Kidney tubule cell (primary cell): ENCODE measurements at regions not wholly inside any gene's neighbourhood (a gene's known extent, or its start where the extent isn't known, plus 50 kb on each side); places are given as distances from the start of the nearest gene placed in this dataset.
"Not testable (repeated sequence)": the region's sequence is repeated elsewhere in the genome, so short reads cannot be mapped to it uniquely, and the experiment has no call there.

Source experiments
- DNase-seq: peaks from one replicate; pipeline ENCODE4 v3.0.0-alpha.2; 2018; ENCODE audit warnings: low spot score

DNA sequence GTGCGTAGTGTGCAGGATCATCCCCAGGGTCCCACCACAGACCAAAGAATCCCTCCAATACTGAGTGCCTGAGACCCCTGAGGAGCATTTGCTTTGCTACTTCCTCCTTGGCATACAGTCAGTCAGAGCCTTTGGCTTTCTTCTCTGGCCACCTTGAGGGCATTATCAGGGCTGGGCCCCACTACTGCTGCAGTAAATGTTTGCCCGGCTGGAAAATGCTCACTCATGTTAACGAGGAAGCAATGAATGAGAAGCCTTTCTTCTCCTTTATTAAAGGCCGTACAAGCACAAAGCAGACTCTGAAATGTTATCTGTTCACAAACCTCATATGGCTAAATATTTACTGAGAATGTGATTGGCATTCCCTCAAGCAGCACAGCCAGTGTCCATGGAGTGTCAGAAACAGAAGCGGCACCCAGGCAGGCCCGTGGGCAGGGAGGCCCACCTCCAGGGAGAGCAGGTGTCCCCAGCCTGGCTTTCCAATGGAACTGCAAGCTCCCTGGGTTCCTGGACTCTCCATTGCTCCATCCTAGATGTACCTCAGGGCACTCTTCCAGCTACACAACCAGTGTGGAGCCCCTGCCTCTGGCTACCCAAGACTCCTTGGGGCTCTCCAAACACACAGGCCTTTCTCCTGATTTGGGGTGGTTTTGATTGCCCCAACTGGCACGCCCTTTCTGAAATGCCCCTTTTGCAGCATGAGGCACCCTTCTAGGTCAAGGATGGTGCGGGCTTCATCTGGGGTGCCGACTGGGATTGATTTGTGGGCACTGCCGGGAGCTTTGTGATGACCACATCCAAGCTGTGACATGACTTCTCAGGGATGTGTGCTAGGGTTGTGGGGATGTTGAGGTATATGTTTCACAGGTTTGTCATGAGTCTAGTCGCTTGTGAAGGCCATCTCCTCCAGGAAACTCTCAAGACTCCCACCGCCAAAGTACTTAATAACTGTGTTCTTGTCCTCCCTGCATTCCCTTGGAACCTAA lies 195.6 kb downstream of the FAM43A start:
- DNase-seq = no peak

DNA sequence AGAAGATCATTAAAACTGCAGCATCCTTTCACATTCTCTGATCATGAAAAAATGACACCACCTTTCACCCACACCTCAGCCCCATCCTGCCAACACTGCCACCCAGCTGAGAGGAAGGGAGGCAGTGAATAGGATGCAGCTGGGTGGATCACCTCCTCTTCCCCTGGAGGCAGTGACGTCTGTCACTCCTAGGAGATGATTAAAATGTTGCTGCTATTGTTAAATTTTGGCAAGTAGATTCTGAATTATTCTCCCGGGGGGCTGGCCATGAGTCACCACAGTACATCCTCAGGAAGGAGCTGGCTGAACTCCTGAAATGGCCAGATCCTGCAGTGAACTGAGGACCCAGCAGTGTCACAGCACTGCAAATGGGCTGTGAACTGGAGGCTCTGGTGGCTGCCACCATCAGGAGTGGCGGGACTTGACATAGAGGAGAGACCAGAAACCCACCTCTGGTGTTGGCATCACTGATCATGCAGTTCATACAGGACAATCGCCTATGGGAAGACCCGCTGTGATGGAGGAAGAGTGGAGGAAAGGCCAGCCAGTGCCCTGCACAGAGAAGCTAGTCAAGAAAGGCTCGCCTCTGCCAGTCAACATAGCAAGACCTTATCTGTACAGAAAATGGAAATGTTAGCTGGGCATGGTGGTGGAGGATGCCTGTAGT lies 199.1 kb downstream of the FAM43A start:
- DNase-seq = no peak

DNA sequence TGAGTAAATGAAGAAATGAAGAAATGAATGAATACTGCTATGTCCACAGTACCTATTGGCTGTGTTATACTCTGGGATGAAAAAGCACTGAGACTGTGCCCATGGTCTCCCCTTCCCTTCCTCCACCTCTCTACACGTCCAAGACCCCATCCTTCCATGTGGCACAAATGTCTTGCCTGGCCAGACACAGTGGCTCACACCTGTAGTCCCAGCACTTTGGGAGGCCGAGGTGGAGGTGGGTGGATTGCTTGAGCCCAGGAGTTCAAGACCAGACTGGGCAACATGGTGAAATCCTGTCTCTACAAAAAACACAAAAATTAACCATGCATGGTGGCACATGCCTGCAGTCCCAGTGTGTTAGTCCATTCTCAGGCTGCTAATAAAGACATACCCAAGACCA lies 200.1 kb downstream of the FAM43A start:
- no peak for DNase-seq

DNA sequence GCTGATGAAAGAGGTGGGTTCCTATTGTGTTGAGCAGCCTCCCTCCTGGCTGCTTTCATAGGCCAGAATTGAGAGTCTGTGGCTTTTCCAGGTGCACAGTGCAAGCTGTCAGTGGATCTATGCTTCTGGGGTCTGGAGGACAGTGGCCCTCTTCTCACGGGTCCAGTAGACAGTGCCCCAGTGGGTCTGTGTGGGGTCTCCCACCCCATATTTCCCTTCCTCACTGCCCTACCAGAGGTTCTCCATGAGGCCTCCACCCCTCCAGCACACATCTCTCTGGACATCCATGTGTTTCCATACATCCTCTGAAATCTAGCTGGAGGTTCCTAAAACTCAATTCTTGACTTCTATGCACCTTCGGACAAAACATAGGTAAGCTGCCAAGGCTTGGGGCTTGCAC lies 201.2 kb downstream of the FAM43A start:
- DNase-seq = no peak

DNA sequence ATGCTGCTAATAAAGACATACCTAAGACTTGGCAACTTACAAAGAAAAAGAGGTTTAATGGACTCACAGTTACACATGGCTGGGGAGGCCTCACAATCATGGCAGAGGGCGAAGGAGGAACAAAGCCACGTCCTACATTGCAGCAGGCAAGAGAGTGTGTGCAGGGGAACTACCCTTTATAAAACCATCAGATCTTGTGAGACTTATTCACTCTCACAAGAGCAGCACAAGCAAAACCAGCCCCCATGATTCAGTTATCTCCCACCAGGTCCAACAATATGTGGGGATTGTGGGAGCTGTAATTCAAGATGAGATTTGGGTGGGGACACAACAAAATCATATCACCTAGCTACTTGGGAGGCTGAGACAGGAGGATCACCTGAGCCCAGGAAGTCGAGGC lies 202.4 kb downstream of the FAM43A start:
- not testable (repeated sequence) for DNase-seq

DNA sequence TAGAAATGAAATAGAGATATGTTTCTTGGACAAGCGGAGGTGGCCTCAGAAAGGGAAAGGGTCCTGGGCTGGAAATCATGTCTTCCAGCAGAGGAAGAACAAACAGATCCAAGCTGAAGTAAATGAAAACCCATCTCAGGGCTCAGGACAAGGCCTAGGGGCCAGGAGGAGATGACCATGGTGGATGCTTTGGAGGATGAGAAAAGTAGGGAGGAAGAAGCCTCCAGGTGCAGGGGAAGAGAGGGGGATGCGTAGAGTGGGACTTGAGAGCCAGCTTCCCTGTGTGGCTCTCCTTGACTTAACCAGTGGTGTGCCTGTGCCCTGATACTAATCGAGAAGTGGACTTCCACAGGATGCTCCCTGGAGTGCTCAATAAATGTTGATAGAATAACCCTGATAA lies 203.2 kb downstream of the FAM43A start:
- DNase-seq = no peak

DNA sequence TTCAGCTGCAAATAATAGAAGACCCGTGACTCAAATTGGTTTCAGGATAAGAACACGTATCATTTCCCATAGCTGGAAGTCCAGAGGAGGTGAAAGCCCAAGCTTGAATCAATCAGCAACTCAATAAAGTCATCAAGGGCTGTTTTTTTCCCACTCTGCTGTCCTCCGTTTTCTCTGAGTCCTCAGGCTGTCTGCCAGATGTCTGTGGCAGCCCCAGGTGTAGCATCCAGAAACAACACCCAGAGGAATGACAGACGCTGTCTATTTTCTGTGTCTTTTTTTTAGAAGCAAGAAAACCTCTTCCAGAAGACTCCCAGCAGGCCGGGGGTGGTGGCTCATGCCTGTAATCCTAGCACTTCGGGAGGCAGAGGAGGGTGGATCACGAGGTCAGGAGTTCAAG lies 204.4 kb downstream of the FAM43A start:
- DNase-seq = no peak

DNA sequence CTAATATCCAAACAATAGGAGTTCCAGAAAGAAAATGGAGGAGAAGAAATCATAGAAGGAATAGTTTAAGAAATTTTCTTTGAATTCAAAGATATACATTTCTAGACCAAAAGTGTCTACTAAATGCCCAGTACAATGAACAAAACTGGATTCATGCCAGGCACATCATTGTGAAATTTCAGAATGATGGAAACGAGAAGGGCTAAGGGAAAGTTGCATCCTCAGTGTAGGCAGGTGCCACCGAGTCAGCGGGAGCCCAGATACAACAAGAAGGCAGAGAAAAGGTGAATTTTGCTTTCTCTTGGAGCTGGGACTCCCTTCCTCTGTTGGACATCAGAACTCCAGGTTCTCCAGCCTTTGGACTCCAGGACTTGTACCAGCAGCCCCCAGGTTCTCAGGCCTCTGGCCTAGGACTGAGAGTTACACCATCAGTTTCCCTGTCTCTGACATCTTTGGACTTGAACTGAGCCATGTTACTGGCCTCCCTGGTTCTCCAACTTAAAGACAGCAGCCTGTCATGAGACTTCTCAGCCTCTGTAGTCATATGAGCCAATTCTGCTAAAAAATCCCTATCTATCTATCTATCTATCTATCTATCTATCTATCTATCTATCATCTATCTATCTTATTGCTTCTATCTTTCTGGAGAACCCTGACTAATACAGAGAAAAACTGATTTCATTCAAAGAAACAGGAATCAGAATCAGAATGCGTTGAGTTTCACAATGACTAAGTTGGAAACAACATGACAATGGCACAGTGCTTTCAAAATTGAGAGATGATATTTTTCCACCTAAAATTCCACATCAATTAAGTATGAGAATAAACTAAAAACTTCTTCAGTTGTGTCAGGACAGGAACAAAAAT lies 207.7 kb downstream of the FAM43A start:
- no peak for DNase-seq

DNA sequence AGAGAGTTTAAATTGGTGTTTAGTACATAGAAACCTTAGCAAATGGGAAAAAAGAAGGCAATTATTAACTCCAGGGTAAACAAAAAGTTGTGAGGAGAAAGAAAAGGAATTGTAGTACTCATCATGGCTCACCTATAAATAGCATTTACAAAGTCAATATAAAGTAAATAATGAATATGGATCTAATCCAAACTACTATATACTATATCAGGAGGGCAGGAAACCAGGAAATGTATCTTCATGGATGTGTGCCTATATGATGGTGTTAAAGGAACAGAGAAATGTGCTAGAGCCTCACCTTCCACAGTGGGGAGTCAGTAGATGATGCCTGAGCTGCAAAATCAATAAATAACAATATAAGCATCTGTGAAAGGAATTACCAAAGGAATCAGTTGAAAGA lies 208.9 kb downstream of the FAM43A start:
- no peak for DNase-seq

DNA sequence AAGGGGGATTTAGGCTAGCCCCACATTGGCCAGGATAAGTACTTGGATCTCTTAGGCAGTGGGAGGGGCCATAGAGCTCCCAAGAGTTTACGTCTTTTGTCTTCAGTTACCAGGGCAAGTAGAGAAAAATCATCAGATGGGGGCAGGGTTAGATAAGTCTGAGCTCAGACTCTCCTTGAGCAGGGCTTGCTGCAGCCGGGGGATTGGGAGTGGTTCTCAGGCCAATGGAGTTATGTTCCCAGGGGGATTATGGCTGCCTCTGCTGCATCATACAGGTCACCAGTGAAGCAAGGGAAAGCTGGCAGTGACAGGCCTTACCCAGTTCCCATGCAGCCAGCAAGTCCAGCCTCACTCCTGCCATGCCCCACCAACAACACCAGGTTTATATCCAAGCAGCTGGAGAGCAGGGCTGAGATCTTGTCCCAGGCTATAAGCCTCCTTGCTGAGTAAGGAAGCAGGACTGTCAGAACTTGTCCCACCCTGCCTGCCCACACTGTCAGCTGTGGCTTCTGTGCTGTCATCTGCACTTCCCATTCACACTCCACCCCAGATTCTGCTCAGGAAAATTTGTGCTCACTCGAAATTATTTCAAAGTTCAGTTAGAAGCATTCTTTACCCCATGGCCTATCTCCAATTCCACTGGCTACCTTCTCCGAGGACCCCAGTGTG lies 215.3 kb downstream of the FAM43A start:
- no peak for DNase-seq

DNA sequence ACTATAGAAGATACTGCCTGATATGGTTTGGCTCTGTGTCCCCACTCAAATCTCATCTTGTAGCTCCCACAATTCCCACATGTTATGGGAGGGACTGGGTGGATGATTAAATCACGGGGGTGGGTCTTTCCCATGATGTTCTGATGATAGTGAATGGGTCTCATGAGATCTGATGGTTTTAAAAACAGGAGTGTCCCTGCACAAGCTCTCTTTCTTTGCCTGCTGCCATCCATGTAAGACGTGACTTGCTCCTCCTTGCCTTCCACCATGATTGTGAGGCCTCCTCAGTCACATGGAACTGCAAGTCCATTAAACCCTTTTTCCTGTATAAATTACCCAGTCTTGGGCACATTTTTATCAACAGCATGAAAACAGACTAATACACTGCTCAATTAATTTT lies 217.8 kb downstream of the FAM43A start:
- not testable (repeated sequence) for DNase-seq

DNA sequence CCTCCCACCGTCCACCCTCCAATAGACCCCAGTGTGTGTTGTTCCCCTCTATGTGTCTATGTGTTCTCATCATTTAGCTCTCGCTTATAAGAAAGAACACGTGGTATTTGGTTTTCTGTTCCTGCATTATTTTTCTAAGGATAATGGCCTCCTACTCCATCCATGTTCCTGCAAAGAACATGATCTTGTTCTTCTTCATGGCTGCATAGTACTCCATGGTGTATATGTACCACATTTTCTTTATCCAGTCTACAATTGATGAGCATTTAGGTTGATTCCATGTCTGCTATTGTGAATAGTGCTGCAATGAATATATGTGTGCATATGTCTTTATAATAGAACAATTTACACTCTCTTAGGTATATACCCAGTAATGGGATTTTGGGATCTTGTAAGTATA lies 219.3 kb downstream of the FAM43A start:
- not testable (repeated sequence) for DNase-seq

DNA sequence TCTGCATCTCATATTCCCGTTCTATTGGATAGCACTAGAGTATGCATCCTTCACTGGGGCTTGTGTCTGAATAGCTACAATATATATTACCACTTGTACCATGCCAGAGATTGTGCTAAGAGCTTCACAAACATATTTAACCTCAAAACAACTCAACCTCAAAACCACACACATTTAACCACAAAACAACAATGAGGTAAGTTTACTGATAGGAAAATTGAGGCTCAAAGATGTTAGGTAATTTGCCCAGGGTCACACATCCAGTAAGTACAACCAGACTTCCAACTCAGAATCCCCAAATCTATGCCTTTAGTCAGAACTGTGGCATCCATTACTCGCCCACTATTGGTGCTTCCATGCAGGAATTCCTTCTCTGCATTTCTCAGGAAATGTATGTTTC lies 220.0 kb downstream of the FAM43A start:
- DNase-seq = peak; percentile 41

DNA sequence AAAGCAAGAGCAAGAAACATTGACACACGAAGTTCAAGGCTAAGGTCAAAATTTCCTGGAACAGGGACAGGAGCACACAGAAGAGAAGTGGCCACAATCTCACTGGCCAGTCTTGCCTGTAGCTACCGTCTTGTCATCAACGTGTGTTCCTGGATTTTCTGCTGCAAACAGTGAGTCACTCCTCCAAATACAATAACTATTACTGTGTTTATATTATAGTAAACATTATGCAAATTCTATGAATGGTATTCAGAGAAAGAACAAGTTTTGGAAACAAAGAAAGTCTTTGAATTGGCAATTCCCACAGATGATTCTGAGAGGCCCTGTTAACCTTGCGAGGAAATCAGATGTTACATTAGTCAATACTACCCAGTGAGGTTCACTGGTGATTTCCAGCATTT lies 220.5 kb downstream of the FAM43A start:
- peak; percentile 13 for DNase-seq

DNA sequence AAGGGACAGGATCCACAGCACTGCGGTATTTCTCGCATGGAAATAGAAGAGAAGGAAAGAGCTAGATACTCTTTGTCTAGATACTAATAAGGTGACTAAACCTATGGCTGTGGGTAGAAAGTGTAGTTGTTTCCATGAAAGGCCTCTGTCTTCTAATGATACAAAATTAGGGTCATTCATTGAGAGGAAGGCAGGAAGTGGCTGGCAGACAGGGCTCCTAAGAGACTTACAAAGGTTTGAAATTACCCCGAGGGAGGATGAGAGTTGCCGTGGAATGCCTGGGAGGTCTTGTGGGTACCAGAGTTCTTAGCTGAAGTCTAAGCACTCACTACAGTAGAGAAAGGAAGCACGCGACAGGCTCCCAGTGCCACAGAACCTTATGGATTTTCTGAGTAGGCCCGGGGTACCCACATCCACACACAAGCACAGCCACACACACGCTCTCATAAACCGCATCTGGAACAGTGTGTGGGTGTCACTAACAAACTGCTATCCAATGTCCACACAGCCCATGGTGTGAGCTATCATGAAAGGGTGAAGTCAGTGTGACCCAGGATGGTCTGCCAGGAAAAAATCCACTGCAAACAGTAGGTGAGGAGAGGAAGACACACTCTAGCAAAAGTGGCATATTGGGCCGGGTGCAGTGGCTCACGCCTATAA lies 221.4 kb downstream of the FAM43A start:
- DNase-seq = no peak

DNA sequence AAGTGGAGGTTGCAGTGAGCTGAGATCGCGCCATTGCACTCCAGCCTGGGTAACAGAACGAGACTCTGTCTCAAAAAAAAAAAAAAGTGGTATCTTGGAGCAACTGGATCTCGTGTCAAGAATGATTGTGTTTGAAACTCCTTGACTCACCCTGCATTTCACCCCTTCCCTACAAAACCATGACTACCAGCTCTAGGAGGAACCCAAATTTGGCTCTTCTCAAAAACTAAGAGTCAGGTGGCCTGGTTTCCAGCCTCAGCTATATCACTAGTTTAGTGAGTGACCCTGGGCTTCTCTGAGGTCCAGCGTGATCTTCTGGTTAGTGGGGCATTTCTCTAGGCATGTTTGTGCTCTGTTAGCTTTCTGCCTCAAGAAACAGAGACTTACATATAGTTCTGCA lies 222.1 kb downstream of the FAM43A start:
- no peak for DNase-seq

DNA sequence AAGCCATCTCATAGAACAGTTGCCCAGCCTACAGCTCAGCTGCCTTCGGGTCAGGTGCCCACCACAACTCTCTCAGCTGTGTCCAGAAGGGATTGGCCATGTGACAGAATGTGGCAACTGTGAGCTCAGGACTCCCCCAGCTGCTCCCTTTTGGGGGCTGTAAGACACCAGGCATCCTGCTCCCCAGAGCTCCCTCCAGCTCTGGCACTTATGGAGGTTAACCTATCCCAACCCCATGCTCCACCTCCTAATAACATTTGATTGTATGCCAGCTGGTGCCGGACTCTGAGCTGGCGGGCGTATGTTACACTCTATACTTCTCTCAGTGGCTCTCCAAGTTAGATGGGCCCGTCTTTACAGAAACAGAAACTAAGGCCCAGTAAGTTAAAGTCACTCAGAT lies 222.8 kb downstream of the FAM43A start:
- no peak for DNase-seq

DNA sequence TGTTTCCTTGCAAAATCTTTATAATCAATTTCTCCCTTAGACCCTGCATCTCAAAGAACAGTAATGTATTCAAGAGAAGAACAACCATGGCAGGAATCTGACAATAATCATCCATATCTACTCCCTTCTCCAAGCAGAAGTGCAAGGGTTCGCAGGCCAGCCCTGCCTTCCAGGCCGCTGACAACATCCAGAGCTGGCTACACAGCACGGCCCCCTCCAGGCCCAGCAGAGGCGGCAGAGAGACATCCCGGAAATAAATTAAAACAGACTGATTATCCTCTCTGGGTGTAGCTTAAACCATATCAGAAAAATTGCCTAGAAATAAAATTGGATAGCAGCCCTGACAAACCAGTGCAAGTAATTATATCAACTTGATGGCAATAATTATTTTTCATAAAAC lies 223.3 kb downstream of the FAM43A start:
- DNase-seq = no peak

DNA sequence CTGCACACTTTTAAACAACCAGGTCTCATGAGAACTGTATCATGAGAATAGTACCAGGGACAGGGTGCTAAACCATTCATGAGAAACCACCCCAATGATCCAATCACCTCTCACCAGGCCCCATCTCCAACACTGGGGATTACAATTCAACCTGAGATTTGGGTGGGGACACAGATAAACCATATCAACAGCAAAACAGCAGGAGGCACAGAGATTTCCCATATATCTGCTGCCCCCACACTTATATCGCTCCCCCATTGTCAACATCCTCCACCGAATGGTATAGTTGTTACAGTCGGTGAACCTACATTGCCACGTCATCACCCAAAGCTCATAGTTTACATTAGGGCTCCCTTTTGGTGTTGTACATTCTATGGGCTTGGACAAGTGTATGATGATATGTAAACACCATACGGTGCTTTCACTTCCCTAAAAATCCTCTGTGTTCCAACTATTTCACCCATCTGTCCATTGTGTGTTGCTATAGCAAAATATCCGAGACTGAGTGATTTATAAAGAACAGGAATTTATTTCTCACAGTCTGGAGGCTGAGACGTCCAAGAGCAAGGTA lies 224.8 kb downstream of the FAM43A start:
- DNase-seq = no peak

DNA sequence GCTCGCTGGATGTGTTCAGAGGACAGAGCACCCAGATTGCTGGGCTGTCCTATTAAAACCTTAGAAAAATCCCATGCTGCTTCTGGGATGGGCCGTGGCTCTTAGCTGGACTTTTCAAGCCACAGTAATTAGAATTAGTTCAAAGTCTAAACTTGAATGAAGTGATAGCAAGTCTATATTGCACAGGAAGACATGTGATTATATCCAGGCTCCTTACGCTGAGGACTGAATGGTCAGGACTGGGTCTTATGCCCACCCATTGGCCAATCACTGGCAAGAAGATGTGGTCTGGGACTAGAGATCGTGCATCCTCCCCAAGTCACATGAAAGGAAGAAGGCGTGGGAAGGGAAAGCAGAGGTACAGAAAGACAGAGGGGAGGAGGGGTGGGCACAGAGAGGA lies 227.6 kb downstream of the FAM43A start:
- DNase-seq = no peak

DNA sequence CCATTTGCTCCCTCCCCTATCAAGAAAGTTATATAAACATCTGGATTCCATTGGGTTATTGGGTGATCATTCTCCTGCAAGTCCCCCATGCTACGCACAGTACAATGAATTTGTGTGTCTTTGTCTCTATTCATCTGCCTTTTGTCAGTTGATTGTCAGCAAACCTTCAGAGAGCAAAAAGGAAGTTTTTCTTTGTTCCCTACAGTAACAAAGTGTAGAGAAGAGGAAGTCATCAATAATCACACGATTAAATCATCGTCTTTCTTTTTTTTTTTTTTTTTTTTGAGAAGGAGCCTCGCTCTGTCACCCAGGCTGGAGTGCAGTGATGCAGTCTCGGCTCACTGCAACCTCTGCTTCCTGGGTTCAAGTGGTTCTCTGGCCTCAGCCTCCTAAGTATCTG lies 239.2 kb downstream of the FAM43A start:
- DNase-seq = not testable (repeated sequence)
